MM.1S (cell line): ENCODE measurements at regions not wholly inside any gene's neighbourhood (a gene's known extent, or its start where the extent isn't known, plus 50 kb on each side); places are given as distances from the start of the nearest gene placed in this dataset.

Experiments used
- DNase-seq: peaks from one replicate; pipeline ENCODE4 v3.0.0-alpha.2; 2015
- H2AFZ ChIP-seq: fragments of 300-600 bp; sonication (generic); 2 replicates; pipeline ENCODE4 v1.6.0; 2016; ENCODE audit warnings: antibody characterized with exemption, low read length
- H3F3A ChIP-seq: fragments of 300-600 bp; sonication (generic); 2 replicates; pipeline ENCODE4 v1.6.1; 2016; ENCODE audit warnings: mild to moderate bottlenecking, antibody characterized with exemption, low read length, moderate library complexity, mixed read lengths; ENCODE audit not compliant: insufficient read depth
- H3K27ac ChIP-seq: fragments of 300-600 bp; sonication (generic); 2 replicates; pipeline ENCODE4 v1.5.1; 2016; ENCODE audit warnings: mild to moderate bottlenecking, low read length
- H3K27me3 ChIP-seq: fragments of 300-600 bp; sonication (generic); replicated peaks from 2 replicates; pipeline ENCODE4 v1.6.0; 2016; ENCODE audit warnings: low read length; ENCODE audit not compliant: insufficient read depth
- H3K36me3 ChIP-seq: fragments of 300-600 bp; sonication (generic); replicated peaks from 2 replicates; pipeline ENCODE4 v1.6.1; 2016; ENCODE audit warnings: mild to moderate bottlenecking, low read length, mixed read lengths; ENCODE audit not compliant: insufficient read depth
- H3K4me1 ChIP-seq: fragments of 300-600 bp; sonication (generic); 2 replicates; pipeline ENCODE4 v1.6.1; 2016; ENCODE audit warnings: low read length, mixed read lengths
- H3K4me2 ChIP-seq: fragments of 300-600 bp; sonication (generic); 2 replicates; pipeline ENCODE4 v1.6.0; 2016; ENCODE audit warnings: low read depth, low read length
- H3K4me3 ChIP-seq: fragments of 300-600 bp; sonication (generic); 2 replicates; pipeline ENCODE4 v1.5.1; 2016; ENCODE audit warnings: low read length, mixed read lengths
- H3K79me2 ChIP-seq: fragments of 300-600 bp; sonication (generic); 2 replicates; pipeline ENCODE4 v1.6.1; 2016; ENCODE audit warnings: mixed run types, low read length, mixed read lengths
- H3K9ac ChIP-seq: fragments of 300-600 bp; sonication (generic); 2 replicates; pipeline ENCODE4 v1.6.1; 2016; ENCODE audit warnings: low read length, mixed read lengths
- H3K9me2 ChIP-seq: fragments of 300-600 bp; sonication (generic); replicated peaks from 2 replicates; pipeline ENCODE4 v1.6.1; 2016; ENCODE audit warnings: mild to moderate bottlenecking, low read length, mixed read lengths; ENCODE audit not compliant: insufficient read depth
- H3K9me3 ChIP-seq: fragments of 300-600 bp; sonication (generic); replicated peaks from 2 replicates; pipeline ENCODE4 v1.6.1; 2016; ENCODE audit warnings: mild to moderate bottlenecking, low read length, mixed read lengths; ENCODE audit not compliant: insufficient read depth
- H4K20me1 ChIP-seq: fragments of 300-600 bp; sonication (generic); 2 replicates; pipeline ENCODE4 v1.6.1; 2016; ENCODE audit warnings: mild to moderate bottlenecking, low read length, moderate library complexity, mixed read lengths; ENCODE audit not compliant: insufficient read depth
- CTCF ChIP-seq: fragments of 300-600 bp; sonication (generic); IDR thresholded peaks from 2 replicates; pipeline ENCODE4 v1.5.1; 2016; ENCODE audit warnings: antibody characterized with exemption, low read length, mixed read lengths
- EZH2 ChIP-seq: fragments of 300-600 bp; sonication (generic); optimal IDR thresholded peaks from 2 replicates; pipeline ENCODE3; 2017; ENCODE audit warnings: low read depth, mild to moderate bottlenecking, antibody characterized with exemption, low read length, mixed read lengths
- EZH2phosphoT487 ChIP-seq: fragments of 300-600 bp; sonication (generic); IDR thresholded peaks from 2 replicates; pipeline ENCODE4 v1.6.1; 2018; ENCODE audit warnings: antibody characterized with exemption, low read length

- Histone ChIP-seq H3F3A (no peaks in the 10 kb centered on the region), H3K4me1 (no peaks in the 10 kb centered on the region), H2AFZ (no peak overlapping the region), H3K36me3 (no peaks in the 10 kb centered on the region), H3K4me3 (no peak overlapping the region), H3K9ac (no peak overlapping the region), H3K9me3 (no peaks in the 10 kb centered on the region), H3K9me2 (no peaks in the 10 kb centered on the region), H3K79me2 (no peaks in the 10 kb centered on the region), H3K27me3 (no peaks in the 10 kb centered on the region), H3K27ac (no peak overlapping the region), H3K4me2 (no peak overlapping the region), H4K20me1 (no peaks in the 10 kb centered on the region)
- DNase-seq, result no peak
- no peak for TF ChIP-seq EZH2
- TF ChIP-seq EZH2phosphoT487, result no peak
- TF ChIP-seq CTCF, result no peak
Observed at GRCh38 chr14:41073544-41073943, 533.1 kb upstream of the LRFN5 start.

- Histone ChIP-seq H3K9me3 (no peaks in the 10 kb centered on the region), H3K79me2 (no peaks in the 10 kb centered on the region), H3K27ac (no peak overlapping the region), H2AFZ (no peak overlapping the region), H3K36me3 (no peaks in the 10 kb centered on the region), H3K4me1 (no peaks in the 10 kb centered on the region), H3K9ac (no peak overlapping the region), H3K4me2 (no peak overlapping the region), H3K27me3 (no peaks in the 10 kb centered on the region), H3F3A (no peaks in the 10 kb centered on the region), H3K4me3 (no peak overlapping the region), H4K20me1 (no peaks in the 10 kb centered on the region), H3K9me2 (no peaks in the 10 kb centered on the region)
- no peak for TF ChIP-seq EZH2phosphoT487
- TF ChIP-seq CTCF, result no peak
- no peak for TF ChIP-seq EZH2
- DNase-seq, result no peak
Observed at GRCh38 chr14:41072776-41073175, 533.9 kb upstream of the LRFN5 start.

- H3K9ac ChIP-seq, result no peak overlapping the region
- H2AFZ ChIP-seq, result no peak overlapping the region
- no peaks in the 10 kb centered on the region for H3K4me1 ChIP-seq
- no peak overlapping the region for H3K4me2 ChIP-seq
- no peak overlapping the region for H3K27ac ChIP-seq
- H3K36me3 ChIP-seq, result no peaks in the 10 kb centered on the region
- H4K20me1 ChIP-seq, result no peaks in the 10 kb centered on the region
- no peaks in the 10 kb centered on the region for H3K79me2 ChIP-seq
- no peaks in the 10 kb centered on the region for H3K27me3 ChIP-seq
- TF ChIP-seq EZH2phosphoT487 (no peak), EZH2 (no peak), CTCF (no peak)
- no peak for DNase-seq
- H3K9me2 ChIP-seq, result no peaks in the 10 kb centered on the region
- no peak overlapping the region for H3K4me3 ChIP-seq
- H3K9me3 ChIP-seq, result no peaks in the 10 kb centered on the region
- no peaks in the 10 kb centered on the region for H3F3A ChIP-seq
Observed at GRCh38 chr14:41071351-41071750, 535.3 kb upstream of the LRFN5 start.
